Type B pancreatic cell (in vitro differentiated cells): ENCODE measurements at regions not wholly inside any gene's neighbourhood (a gene's known extent, or its start where the extent isn't known, plus 50 kb on each side); places are given as distances from the start of the nearest gene placed in this dataset.
A peak's percentile ranks its signal among the peaks of the same experiment; 100 is the strongest.

ENCODE experiments used
- DNase-seq: peaks from one replicate; pipeline ENCODE4 v3.0.0; 2021; ENCODE audit warnings: mixed read lengths; ENCODE audit not compliant: unreplicated experiment; ENCODE audit errors: extremely low spot score
- H3K27ac Mint-ChIP-seq: 2 replicates; pipeline ENCODE4 v1.8.0; 2021; ENCODE audit warnings: mild to moderate bottlenecking, mixed read lengths
- H3K27me3 Mint-ChIP-seq: 2 replicates; pipeline ENCODE4 v1.8.0; 2021; ENCODE audit warnings: mixed read lengths
- H3K36me3 Mint-ChIP-seq: 2 replicates; pipeline ENCODE4 v1.8.0; 2021; ENCODE audit warnings: mixed read lengths
- H3K4me1 Mint-ChIP-seq: one replicate; pipeline ENCODE4 v1.8.0; 2021; ENCODE audit warnings: mixed read lengths; ENCODE audit not compliant: unreplicated experiment
- H3K4me3 Mint-ChIP-seq: 2 replicates; pipeline ENCODE4 v1.8.0; 2021; ENCODE audit warnings: mild to moderate bottlenecking, mixed read lengths
- H3K9me3 Mint-ChIP-seq: 2 replicates; pipeline ENCODE4 v1.8.0; 2021; ENCODE audit warnings: mixed read lengths
- TF ChIP-seq, protein P1 (sequence below): fragments of 200-600 bp; sonication (generic); conservative IDR thresholded peaks from 2 replicates; pipeline ENCODE4 v1.5.0; 2021; ENCODE audit warnings: antibody characterized with exemption, mild to moderate bottlenecking

DNA sequence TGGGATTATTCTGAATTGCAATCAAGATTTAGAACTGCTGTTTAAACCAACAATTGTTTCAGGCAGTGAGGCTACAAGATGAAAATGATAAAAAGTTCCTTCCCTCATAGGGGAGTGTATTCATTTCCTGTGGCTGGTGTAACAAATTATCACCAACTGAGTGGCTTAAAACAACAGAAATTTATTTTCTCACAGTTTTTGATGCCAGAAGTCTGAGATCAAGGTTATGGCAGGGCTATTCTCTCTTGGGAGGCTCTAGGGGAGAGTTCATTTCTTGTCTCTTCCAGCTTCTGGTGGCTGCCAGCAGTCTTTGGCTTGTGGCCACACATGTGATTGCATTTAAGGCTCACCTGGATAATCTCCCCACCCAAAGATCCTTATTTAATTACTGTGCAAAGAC lies 290.5 kb upstream of the ZSWIM2 start:
- TF ChIP-seq, protein P1, sequence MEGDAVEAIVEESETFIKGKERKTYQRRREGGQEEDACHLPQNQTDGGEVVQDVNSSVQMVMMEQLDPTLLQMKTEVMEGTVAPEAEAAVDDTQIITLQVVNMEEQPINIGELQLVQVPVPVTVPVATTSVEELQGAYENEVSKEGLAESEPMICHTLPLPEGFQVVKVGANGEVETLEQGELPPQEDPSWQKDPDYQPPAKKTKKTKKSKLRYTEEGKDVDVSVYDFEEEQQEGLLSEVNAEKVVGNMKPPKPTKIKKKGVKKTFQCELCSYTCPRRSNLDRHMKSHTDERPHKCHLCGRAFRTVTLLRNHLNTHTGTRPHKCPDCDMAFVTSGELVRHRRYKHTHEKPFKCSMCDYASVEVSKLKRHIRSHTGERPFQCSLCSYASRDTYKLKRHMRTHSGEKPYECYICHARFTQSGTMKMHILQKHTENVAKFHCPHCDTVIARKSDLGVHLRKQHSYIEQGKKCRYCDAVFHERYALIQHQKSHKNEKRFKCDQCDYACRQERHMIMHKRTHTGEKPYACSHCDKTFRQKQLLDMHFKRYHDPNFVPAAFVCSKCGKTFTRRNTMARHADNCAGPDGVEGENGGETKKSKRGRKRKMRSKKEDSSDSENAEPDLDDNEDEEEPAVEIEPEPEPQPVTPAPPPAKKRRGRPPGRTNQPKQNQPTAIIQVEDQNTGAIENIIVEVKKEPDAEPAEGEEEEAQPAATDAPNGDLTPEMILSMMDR, result no peak
- Mint-ChIP-seq H3K36me3 (no peaks in the 10 kb centered on the region), H3K4me3 (no peak overlapping the region), H3K27ac (no peak overlapping the region), H3K9me3 (no peaks in the 10 kb centered on the region), H3K27me3 (no peaks in the 10 kb centered on the region), H3K4me1 (no peaks in the 10 kb centered on the region)
- DNase-seq, result no peak

DNA sequence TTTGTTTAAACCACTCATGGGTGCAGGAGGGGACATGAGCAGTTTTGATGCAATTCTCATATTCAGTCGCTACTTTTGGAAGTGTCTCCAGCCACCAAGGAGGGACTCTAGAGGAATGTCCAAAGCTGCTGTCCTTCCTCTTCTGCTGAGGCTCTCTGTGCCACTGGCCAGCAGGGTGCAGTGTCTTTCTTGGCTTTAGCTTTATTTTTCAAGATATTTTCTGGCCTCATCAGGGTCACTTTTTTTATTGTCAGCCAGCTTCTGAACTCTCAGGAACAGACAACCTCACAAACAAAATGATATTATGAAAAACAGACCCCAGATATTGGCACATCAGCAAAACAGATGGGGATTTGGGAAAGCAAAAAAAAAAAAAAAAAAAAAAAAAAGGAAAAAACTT lies 289.3 kb upstream of the ZSWIM2 start:
- no peak overlapping the region for H3K27ac Mint-ChIP-seq
- no peaks in the 10 kb centered on the region for H3K4me1 Mint-ChIP-seq
- no peak for DNase-seq
- H3K27me3 Mint-ChIP-seq, result no peaks in the 10 kb centered on the region
- TF ChIP-seq, protein P1, result peak; percentile 68
- no peak overlapping the region for H3K4me3 Mint-ChIP-seq
- H3K36me3 Mint-ChIP-seq, result no peaks in the 10 kb centered on the region
- no peaks in the 10 kb centered on the region for H3K9me3 Mint-ChIP-seq

DNA sequence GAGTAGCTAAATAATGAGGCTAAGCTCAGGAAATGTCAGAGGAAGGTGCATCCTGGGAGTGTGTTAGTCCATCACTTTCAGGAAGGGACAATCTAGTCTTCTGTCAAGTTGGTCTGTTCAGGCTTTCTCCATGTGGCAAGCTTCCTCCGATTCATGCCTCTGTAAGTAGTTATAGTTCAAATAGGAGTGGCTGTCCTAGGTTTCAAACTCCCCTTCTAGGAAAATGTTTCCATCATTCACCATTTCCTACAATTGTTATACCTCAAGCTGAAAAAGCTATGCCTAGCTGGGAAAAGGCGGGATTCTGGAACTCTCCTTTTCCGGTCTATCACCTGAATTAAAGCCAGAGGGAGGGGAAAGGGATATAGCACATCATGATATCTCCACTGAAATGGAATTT lies 287.7 kb upstream of the ZSWIM2 start:
- Mint-ChIP-seq H3K27ac (no peak overlapping the region), H3K4me1 (no peaks in the 10 kb centered on the region), H3K4me3 (no peak overlapping the region)

DNA sequence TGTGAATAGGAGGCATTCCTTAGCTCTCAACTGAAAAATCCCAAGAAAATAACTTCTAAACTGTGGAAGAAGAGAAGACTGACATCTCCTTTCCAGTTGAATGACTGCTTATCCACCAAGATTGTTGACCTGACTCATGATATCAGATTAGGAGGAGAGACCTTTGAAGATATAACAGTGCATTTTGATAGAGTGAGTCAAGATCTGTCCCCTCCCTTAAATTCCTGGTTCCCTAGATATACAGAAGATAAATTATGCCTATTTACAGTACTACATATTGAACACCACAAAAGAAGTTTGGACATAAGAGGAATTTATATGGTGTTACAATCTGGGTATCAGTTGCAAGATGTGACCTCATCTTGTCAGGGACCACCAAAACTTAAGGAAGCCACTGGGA lies 285.3 kb upstream of the ZSWIM2 start:
- TF ChIP-seq, protein P1, result no peak
- no peaks in the 10 kb centered on the region for H3K36me3 Mint-ChIP-seq
- no peaks in the 10 kb centered on the region for H3K27me3 Mint-ChIP-seq
- no peaks in the 10 kb centered on the region for H3K9me3 Mint-ChIP-seq
- no peak for DNase-seq
- no peak overlapping the region for H3K4me3 Mint-ChIP-seq
- no peak overlapping the region for H3K27ac Mint-ChIP-seq
- H3K4me1 Mint-ChIP-seq, result no peaks in the 10 kb centered on the region

More for the DNA sequence above, 287.7 kb upstream of the ZSWIM2 start:
- Mint-ChIP-seq H3K9me3 (no peaks in the 10 kb centered on the region), H3K27me3 (no peaks in the 10 kb centered on the region), H3K36me3 (no peaks in the 10 kb centered on the region)
- TF ChIP-seq, protein P1, result no peak
- DNase-seq, result no peak

DNA sequence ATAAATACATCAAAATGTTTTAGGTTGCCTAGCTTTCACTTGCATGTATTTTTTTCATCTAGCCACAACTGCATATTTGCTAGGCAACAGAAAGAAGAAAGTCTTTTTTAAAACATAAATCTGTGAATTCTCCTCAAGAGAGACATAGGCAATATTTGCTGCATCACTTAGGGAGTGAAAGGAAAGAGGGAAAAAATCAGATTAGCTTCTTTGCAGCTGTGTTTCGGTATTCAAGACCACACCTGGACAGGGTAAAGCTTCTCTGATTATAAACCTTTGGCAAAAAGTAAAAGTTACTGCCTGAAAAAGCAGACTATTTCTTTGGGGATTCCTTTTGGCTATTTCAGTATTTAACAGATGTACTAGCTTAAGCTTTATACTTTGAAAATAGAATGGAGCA lies 280.9 kb upstream of the ZSWIM2 start:
- H3K4me1 Mint-ChIP-seq, result peaks cover under 1% of the 10 kb centered on the region
- no peaks in the 10 kb centered on the region for H3K36me3 Mint-ChIP-seq
- TF ChIP-seq, protein P1, result no peak
- no peaks in the 10 kb centered on the region for H3K9me3 Mint-ChIP-seq
- DNase-seq, result no peak
- no peak overlapping the region for H3K4me3 Mint-ChIP-seq
- no peaks in the 10 kb centered on the region for H3K27me3 Mint-ChIP-seq
- no peak overlapping the region for H3K27ac Mint-ChIP-seq

DNA sequence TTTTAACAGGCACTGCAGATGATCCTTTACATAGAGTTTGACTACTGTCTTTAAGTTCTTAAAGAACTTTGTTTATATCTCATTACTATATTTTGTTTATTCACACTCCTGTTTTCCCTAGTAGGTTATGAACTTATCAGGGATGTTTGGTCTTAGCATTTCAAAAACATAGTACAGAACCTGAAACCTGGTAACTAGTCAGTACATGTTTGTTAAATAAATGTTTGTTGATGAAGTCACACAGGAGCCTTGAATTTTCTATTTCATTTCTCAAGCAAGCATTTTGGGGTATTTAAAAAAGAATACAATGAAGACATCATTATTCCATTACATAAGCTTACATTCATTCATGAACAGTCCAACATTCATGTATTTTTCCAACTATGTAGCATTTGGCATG lies 280.3 kb upstream of the ZSWIM2 start:
- no peaks in the 10 kb centered on the region for H3K36me3 Mint-ChIP-seq

More for the DNA sequence above, 280.3 kb upstream of the ZSWIM2 start:
- Mint-ChIP-seq H3K9me3 (no peaks in the 10 kb centered on the region), H3K27ac (no peak overlapping the region), H3K27me3 (no peaks in the 10 kb centered on the region), H3K4me3 (no peak overlapping the region), H3K4me1 (peaks cover 5% of the 10 kb centered on the region)
- no peak for DNase-seq
- TF ChIP-seq, protein P1, result no peak
